Mucosa of descending colon (tissue), 3 donors: ENCODE measurements at regions not wholly inside any gene's neighbourhood (a gene's known extent, or its start where the extent isn't known, plus 50 kb on each side); places are given as distances from the start of the nearest gene placed in this dataset.
A peak's percentile ranks its signal among the peaks of the same experiment; 100 is the strongest.
"Not testable (repeated sequence)": the region's sequence is repeated elsewhere in the genome, so short reads cannot be mapped to it uniquely, and the experiment has no call there.

Source experiments
- ATAC-seq: fragments of 200-7000 bp; cut with Tn5 transposase; one replicate; pipeline ENCODE4 v1.9.1; 2020; ENCODE audit warnings: mild to moderate bottlenecking, moderate library complexity
- DNase-seq, 3 donors: peaks; one replicate each; pipeline ENCODE4 v3.0.0-alpha.2; 2020
- H3K36me3 ChIP-seq: fragments of 200-600 bp; one replicate; pipeline ENCODE4 v1.8.0; 2021; ENCODE audit warnings: low read depth, mild to moderate bottlenecking
- H3K4me1 ChIP-seq: fragments of 200-600 bp; one replicate; pipeline ENCODE4 v1.8.0; 2021; ENCODE audit warnings: low read depth, mild to moderate bottlenecking
- H3K4me3 ChIP-seq: fragments of 200-600 bp; one replicate; pipeline ENCODE4 v1.8.0; 2021; ENCODE audit warnings: mild to moderate bottlenecking
- H3K9me3 ChIP-seq: fragments of 200-600 bp; one replicate; pipeline ENCODE4 v1.8.0; 2021; ENCODE audit warnings: mild to moderate bottlenecking
- CTCF ChIP-seq: fragments of 200-600 bp; IDR thresholded peaks from one replicate; pipeline ENCODE4 v1.8.0; 2022; ENCODE audit warnings: antibody characterized with exemption, mild to moderate bottlenecking
- intact Hi-C, 2 donors: fragments of 100-400 bp; cut with DNase I in 1 of 2; cut with micrococcal nuclease in 1 of 2; formaldehyde crosslinking; loops; one replicate each; pipeline versions ENCODE4 v1.11.0 to v1.11.1; 2022; cut with DNase I, micrococcal nuclease
- donor health status: DM: no; HTN: no; CAD: no; lungs with moderate emphysema.
- donor health status: DM: no; HTN: no; CAD: no.
- donor health status: DM: no; HTN: yes; CAD: no.

- DNase-seq, result peak in 1 of 3 donors; percentile 53
- no peak overlapping the region for H3K4me3 ChIP-seq
- intact Hi-C loops, result no loop called here
- no peaks in the 10 kb centered on the region for H3K9me3 ChIP-seq
- H3K36me3 ChIP-seq, result no peaks in the 10 kb centered on the region
- no peak for TF ChIP-seq CTCF
- H3K4me1 ChIP-seq, result no peaks in the 10 kb centered on the region
- peak; percentile 29 for ATAC-seq
Observed at GRCh38 chr1:199821029-199821779, 206.3 kb upstream of the NR5A2 start.

DNA sequence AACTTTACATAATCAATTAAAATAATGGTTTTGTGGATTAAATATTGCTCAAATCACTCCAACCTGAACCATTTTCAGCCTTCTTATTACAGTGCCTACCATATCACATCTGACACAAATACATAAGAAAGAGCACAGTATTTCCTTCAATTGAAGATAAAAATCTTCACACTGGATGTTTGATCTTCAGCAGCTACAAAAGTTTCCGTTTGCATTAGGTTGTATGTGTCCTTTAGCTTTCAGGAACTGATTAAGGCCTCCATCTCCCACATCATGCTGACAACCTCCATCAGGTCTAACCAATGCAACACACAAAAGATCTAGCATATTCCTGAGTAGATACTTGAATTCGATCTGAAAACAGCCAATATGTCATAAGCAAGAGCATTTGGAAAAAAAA is 195.1 kb upstream of the NR5A2 start:
- no peaks in the 10 kb centered on the region for H3K36me3 ChIP-seq
- no peak for TF ChIP-seq CTCF
- DNase-seq (no peak), ATAC-seq (no peak)
- no peaks in the 10 kb centered on the region for H3K9me3 ChIP-seq
- H3K4me1 ChIP-seq, result no peaks in the 10 kb centered on the region
- no peak overlapping the region for H3K4me3 ChIP-seq
- intact Hi-C loops, result no loop called here

GRCh38 chr1:199834711-199835110 is 192.8 kb upstream of the NR5A2 start:
- intact Hi-C loops, result no loop called here
- Histone ChIP-seq H3K9me3 (no peaks in the 10 kb centered on the region), H3K36me3 (no peaks in the 10 kb centered on the region), H3K4me1 (no peaks in the 10 kb centered on the region), H3K4me3 (no peak overlapping the region)
- no peak for TF ChIP-seq CTCF
- ATAC-seq, result no peak
- DNase-seq, result no peak

DNA sequence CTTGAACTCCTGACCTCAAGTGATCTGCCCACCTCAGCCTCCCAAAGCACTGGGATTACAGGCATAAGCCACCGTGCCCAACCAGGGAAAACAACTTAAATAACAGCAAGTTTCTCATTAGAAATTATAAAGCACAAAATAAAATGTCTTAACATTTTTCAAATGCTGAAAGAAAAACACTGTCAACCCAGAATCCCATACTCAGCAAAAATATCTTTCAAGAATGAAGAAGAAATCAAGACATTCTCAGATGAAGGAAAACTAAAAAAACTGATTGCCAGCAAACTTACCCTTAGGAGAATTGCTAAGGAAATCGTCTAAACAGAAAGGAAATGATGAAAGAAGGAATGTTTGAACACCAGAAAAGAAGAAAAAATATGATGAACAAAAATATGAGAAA is 191.1 kb upstream of the NR5A2 start:
- no peaks in the 10 kb centered on the region for H3K4me1 ChIP-seq
- DNase-seq, result no peak
- no peak for ATAC-seq

GRCh38 chr1:199837321-199837720 is 190.2 kb upstream of the NR5A2 start:
- intact Hi-C loops, result no loop called here
- H3K9me3 ChIP-seq, result no peaks in the 10 kb centered on the region

More for the DNA sequence above, 191.1 kb upstream of the NR5A2 start:
- Histone ChIP-seq H3K4me3 (no peak overlapping the region), H3K36me3 (no peaks in the 10 kb centered on the region), H3K9me3 (no peaks in the 10 kb centered on the region)
- intact Hi-C loops, result no loop called here
- no peak for TF ChIP-seq CTCF

GRCh38 chr1:199839608-199840007 is 187.9 kb upstream of the NR5A2 start:
- DNase-seq, ATAC-seq, H3K4me1 ChIP-seq, H3K9me3 ChIP-seq, H3K4me3 ChIP-seq, intact Hi-C loops, H3K36me3 ChIP-seq: not testable (repeated sequence)

More at GRCh38 chr1:199837321-199837720, 190.2 kb upstream of the NR5A2 start:
- no peak for ATAC-seq
- TF ChIP-seq CTCF, result no peak
- H3K4me1 ChIP-seq, result no peaks in the 10 kb centered on the region
- no peak for DNase-seq
- no peaks in the 10 kb centered on the region for H3K36me3 ChIP-seq
- H3K4me3 ChIP-seq, result no peak overlapping the region

DNA sequence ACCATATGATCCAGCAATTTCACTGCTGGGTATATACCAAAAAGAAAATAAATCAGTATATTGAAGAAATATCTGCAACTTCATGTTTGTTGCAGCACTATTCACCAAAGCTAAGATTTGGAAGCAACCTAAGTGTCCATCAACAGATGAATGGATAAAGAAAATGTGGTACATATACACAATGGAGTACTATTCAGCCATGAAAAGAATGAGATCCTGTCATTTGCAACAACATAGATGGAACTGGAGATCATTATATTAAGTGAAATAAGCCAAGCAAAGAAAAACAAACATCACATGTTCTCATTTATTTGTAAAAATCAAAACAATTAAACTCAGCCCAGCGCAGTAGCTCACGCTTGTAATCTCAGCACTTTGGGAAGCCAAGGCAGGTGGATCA is 184.4 kb upstream of the NR5A2 start:
- intact Hi-C loops, ATAC-seq: not testable (repeated sequence)

More for the DNA sequence above, 184.4 kb upstream of the NR5A2 start:
- not testable (repeated sequence) for H3K4me3 ChIP-seq, H3K36me3 ChIP-seq, H3K9me3 ChIP-seq, H3K4me1 ChIP-seq, DNase-seq
